K562 (cell line): ENCODE measurements at regions not wholly inside any gene's neighbourhood (a gene's known extent, or its start where the extent isn't known, plus 50 kb on each side); places are given as distances from the start of the nearest gene placed in this dataset.

ENCODE experiments used
- ATAC-seq: fragments of 200-7000 bp; cut with Tn5 transposase; 3 replicates; pipeline ENCODE4 v1.9.1; 2020; ENCODE audit warnings: moderate library complexity
- BruUV-seq: library from RNA; stranded (reverse); fragments of 400-500 nt; replicated peaks from 2 replicates; lab custom pipeline; 2021; lab: Mats Ljungman, UMichigan
- CTCF ChIA-PET: fragments of 300-600 bp; formaldehyde crosslinking; extraction: SDS; loops from one replicate; lab custom pipeline; 2021; ENCODE audit warnings: low intra/inter-chr PET ratio; lab: Yijun Ruan, JAX
- POLR2A ChIA-PET: fragments of 300-600, 350-650 bp; sonication (Branson Sonifier 250); formaldehyde crosslinking; extraction: SDS; loops from one replicate; lab custom pipeline; 2021; ENCODE audit warnings: antibody characterized with exemption, inconsistent platforms; lab: Yijun Ruan, JAX
- DNase-seq, 4 experiments: peaks; one replicate each; pipeline versions ENCODE4 v3.0.0 to v3.0.0-alpha.2; 2011 to 2018; ENCODE audit warnings: low spot score in 3 of 4, mixed read lengths in 3 of 4; ENCODE audit errors: extremely low read depth in 1 of 4
- FAIRE-seq: peaks from 2 replicates; lab custom pipeline; 2011; peaks lifted over from hg19 to GRCh38; lab: Jason Lieb, UNC
- H2AFZ ChIP-seq: 2 replicates; pipeline ENCODE4 v1.6.0; 2011; ENCODE audit warnings: low read depth, low read length, control low read depth, inconsistent platforms
- H3K27ac ChIP-seq: fragments of 200-600 bp; 3 replicates; pipeline ENCODE4 v1.8.0; 2011; ENCODE audit warnings: low read depth, mild to moderate bottlenecking, control low read depth, inconsistent platforms, low read length, moderate library complexity, mixed read lengths; ENCODE audit errors: extremely low read depth
- H3K27me3 ChIP-seq, 2 experiments: fragments of 300-600 bp in 1 of 2; 2 replicates in 1 of 2; 3 replicates in 1 of 2; pipeline versions ENCODE4 v1.6.0 to v1.8.0; 2011; ENCODE audit warnings: inconsistent platforms in 2 of 2, low read length in 2 of 2, mild to moderate bottlenecking in 1 of 2, mixed read lengths in 1 of 2, moderate library complexity in 1 of 2; ENCODE audit not compliant: control insufficient read depth in 2 of 2, insufficient read depth in 2 of 2
- H3K36me3 ChIP-seq: fragments of 300-600 bp; 3 replicates; pipeline ENCODE4 v1.8.0; 2011; ENCODE audit warnings: mild to moderate bottlenecking, low read length, inconsistent platforms; ENCODE audit not compliant: control insufficient read depth, insufficient read depth
- H3K4me1 ChIP-seq, 2 experiments: fragments of 200-600 bp in 1 of 2; replicated peaks in 1 of 2; 2 replicates in 1 of 2; 3 replicates in 1 of 2; pipeline versions ENCODE4 v1.5.1 to v1.8.0; 2011; ENCODE audit warnings: inconsistent platforms in 2 of 2, low read length in 2 of 2, mild to moderate bottlenecking in 1 of 2, mixed read lengths in 1 of 2, moderate library complexity in 1 of 2; ENCODE audit not compliant: control insufficient read depth in 2 of 2, insufficient read depth in 2 of 2
- H3K4me2 ChIP-seq: 2 replicates; pipeline ENCODE4 v1.6.1; 2011; ENCODE audit warnings: low read length, control low read depth, inconsistent platforms, mixed read lengths; ENCODE audit not compliant: insufficient read depth
- H3K4me3 ChIP-seq: fragments of 200-600 bp; sonication (generic), shearing (Covaris generic); 2 replicates; pipeline ENCODE4 v1.5.1; 2016; ENCODE audit warnings: control low read depth, inconsistent platforms
- H3K79me2 ChIP-seq: fragments of 200-600 bp; 3 replicates; pipeline ENCODE4 v1.8.0; 2011; ENCODE audit warnings: low read length, inconsistent platforms; ENCODE audit not compliant: control insufficient read depth, insufficient read depth
- H3K9ac ChIP-seq, 2 experiments: 2 replicates each; pipeline versions ENCODE4 v1.6.0 to v1.6.1; 2011; ENCODE audit warnings: low read depth in 2 of 2, low read length in 2 of 2, control low read depth in 1 of 2, inconsistent platforms in 1 of 2, mild to moderate bottlenecking in 1 of 2, mixed read lengths in 1 of 2; ENCODE audit not compliant: insufficient read depth in 1 of 2
- H3K9me1 ChIP-seq: one replicate; pipeline ENCODE4 v1.6.0; 2011; ENCODE audit warnings: inconsistent platforms, mild to moderate bottlenecking, low read length, moderate library complexity; ENCODE audit not compliant: control insufficient read depth, insufficient read depth
- H3K9me3 ChIP-seq: replicated peaks from 2 replicates; pipeline ENCODE4 v1.5.1; 2011; ENCODE audit warnings: low read depth, low read length, inconsistent platforms; ENCODE audit not compliant: control insufficient read depth, insufficient read depth
- H4K20me1 ChIP-seq: replicated peaks from 2 replicates; pipeline ENCODE4 v1.6.1; 2011; ENCODE audit warnings: low read length, inconsistent platforms, mixed read lengths; ENCODE audit not compliant: control insufficient read depth, insufficient read depth
- BHLHE40 ChIP-seq: IDR thresholded peaks from 2 replicates; pipeline ENCODE4 v1.6.1; 2011; ENCODE audit warnings: low read length, improper control_type of control experiment
- HNRNPL ChIP-seq: fragments of 200-400 bp; formaldehyde crosslinking; IDR thresholded peaks from 2 replicates; pipeline ENCODE4 v1.6.1; 2017; ENCODE audit warnings: low read depth, mild to moderate bottlenecking, low read length
- IFI16 ChIP-seq: fragments of 250-450 bp; sonication (Bioruptor Pico); IDR thresholded peaks from 2 replicates; pipeline ENCODE4 v2.1.2; 2022; ENCODE audit warnings: mild to moderate bottlenecking, inconsistent platforms
- MEF2D ChIP-seq: conservative IDR thresholded peaks from 2 replicates; pipeline ENCODE4 v1.6.1; 2016; ENCODE audit warnings: low read depth, missing genetic modification characterization, missing compliant biosample characterization
- NCOA2 ChIP-seq, 2 experiments: fragments of 450-650 bp; IDR thresholded peaks; 2 replicates each; pipeline ENCODE4 v1.6.1; 2018; ENCODE audit warnings: mild to moderate bottlenecking in 2 of 2, moderate library complexity in 1 of 2; ENCODE audit not compliant: partially characterized antibody in 2 of 2
- SMAD1 ChIP-seq: fragments of 150-350 bp; IDR thresholded peaks from 2 replicates; pipeline ENCODE4 v1.6.1; 2014; ENCODE audit warnings: low read length, low read depth; ENCODE audit not compliant: partially characterized antibody
- SMAD4 ChIP-seq: fragments of 250-450 bp; sonication (Bioruptor Pico); conservative IDR thresholded peaks from 2 replicates; pipeline ENCODE4 v1.8.0; 2021; ENCODE audit warnings: inconsistent platforms, mild to moderate bottlenecking, moderate library complexity
- TAL1 ChIP-seq: fragments of 450-650 bp; IDR thresholded peaks from 2 replicates; pipeline ENCODE4 v1.6.1; 2016; ENCODE audit warnings: mild to moderate bottlenecking
- ZNF184 ChIP-seq: sonication (generic); formaldehyde crosslinking; IDR thresholded peaks from 2 replicates; pipeline ENCODE4 v1.5.0; 2020; ENCODE audit warnings: missing genetic modification reagents
- ZNF197 ChIP-seq: fragments of 200-800 bp; sonication (Bioruptor generic); IDR thresholded peaks from 2 replicates; pipeline ENCODE4 v1.6.1; 2016; ENCODE audit warnings: low read depth, missing genetic modification characterization, missing compliant biosample characterization
- ZNF232 ChIP-seq: sonication (generic); formaldehyde crosslinking; IDR thresholded peaks from 2 replicates; pipeline ENCODE4 v1.8.0; 2022; ENCODE audit warnings: mild to moderate bottlenecking, missing genetic modification reagents
- ZNF696 ChIP-seq: fragments of 250-450 bp; sonication (Bioruptor Pico); conservative IDR thresholded peaks from 2 replicates; pipeline ENCODE4 v1.4.0; 2020; ENCODE audit warnings: mild to moderate bottlenecking, moderate library complexity
- WGBS: fragments of 100-300 bp; shearing (Covaris generic); methylation state at CpG from one replicate; pipeline ENCODE4 v1.1.6; 2016; ENCODE audit warnings: low coverage, mixed read lengths; ENCODE audit not compliant: insufficient coverage; ENCODE audit errors: missing lambda C conversion rate; 5-methylcytosine and 5-hydroxymethylcytosine counted together
- in situ Hi-C: fragments of 300-500 bp; cut with MboI; formaldehyde crosslinking; loops from 4 replicates; pipeline ENCODE4 v1.15.0; 2018; ENCODE audit warnings: inconsistent platforms, mixed read lengths
- intact Hi-C: fragments of 100-400 bp; cut with micrococcal nuclease; formaldehyde crosslinking; loops from 2 replicates; pipeline ENCODE4 v1.14.2; 2022

DNA sequence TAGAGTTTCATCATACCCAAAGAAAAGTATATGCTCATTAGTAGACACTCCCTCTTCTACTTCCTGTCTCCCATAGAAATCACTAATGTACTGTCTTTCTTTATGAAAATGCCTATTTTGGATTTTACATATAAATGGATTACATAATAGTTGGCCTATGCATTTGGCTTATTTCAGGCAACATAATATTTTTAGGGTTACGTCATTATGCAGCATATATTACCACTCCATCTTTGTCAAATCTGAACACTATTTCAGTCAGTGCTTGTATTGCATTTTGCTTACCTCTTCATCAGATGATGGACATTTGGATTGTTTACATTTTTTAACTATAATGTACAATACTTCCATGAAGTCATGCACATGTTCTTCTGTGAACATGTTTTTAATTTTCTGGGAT, 1406.1 kb downstream of the LRFN5 start:
- H3K4me3 ChIP-seq: no peak overlapping the region
- in situ Hi-C loops: no loop called here
- no peaks in the 10 kb centered on the region for H3K9me1 ChIP-seq
- H2AFZ ChIP-seq: no peak overlapping the region
- H3K27ac ChIP-seq: no peak overlapping the region
- ChIA-PET POLR2A (no interaction called here), CTCF (no interaction called here)
- intact Hi-C loops: no loop called here
- H3K36me3 ChIP-seq: no peaks in the 10 kb centered on the region
- H3K4me2 ChIP-seq: no peak overlapping the region
- TF ChIP-seq SMAD4 (CRISPR knock-in tag): no peak
- TF ChIP-seq MEF2D (tag): no peak
- H4K20me1 ChIP-seq: no peaks in the 10 kb centered on the region
- H3K4me1 ChIP-seq: no peaks in the 10 kb centered on the region
- FAIRE-seq: no peak
- no peaks in the 10 kb centered on the region; the same call in 1 of the 2 replicates for H3K9me3 ChIP-seq
- no peaks in the 10 kb centered on the region for H3K79me2 ChIP-seq
- 0% methylated on average over 1 of the region's 1 CpG for WGBS
- BruUV-seq: no TSS peak
- ATAC-seq: no peak
- DNase-seq: no peak
- H3K27me3 ChIP-seq: no peaks in the 10 kb centered on the region
- H3K9ac ChIP-seq: no peak overlapping the region

DNA sequence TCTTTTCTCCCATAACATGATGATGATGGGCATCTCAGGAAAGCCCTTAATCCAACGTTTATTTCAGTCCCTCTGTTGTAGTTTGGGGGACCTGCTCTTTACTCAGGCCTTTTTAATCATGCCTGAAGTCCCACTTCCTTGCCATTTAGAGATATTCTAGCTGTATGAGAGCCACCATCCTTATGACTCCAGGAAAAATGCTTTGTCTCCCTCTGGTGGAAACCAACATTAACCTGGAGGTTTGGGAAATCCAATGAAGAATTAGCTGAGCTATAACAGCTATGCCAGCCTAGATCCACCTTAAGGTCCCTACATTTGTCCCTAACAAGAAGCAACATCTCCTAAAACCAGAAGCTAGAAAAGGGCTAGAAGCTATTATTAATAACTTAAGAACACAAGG, 1399.1 kb downstream of the LRFN5 start:
- no peak for FAIRE-seq

More for the DNA sequence above, 1399.1 kb downstream of the LRFN5 start:
- Histone ChIP-seq H3K9me3 (no peaks in the 10 kb centered on the region), H3K4me3 (no peak overlapping the region), H3K4me1 (no peaks in the 10 kb centered on the region), H2AFZ (no peak overlapping the region), H3K36me3 (no peaks in the 10 kb centered on the region), H3K9ac (no peak overlapping the region), H3K4me2 (no peak overlapping the region), H3K27ac (no peak overlapping the region), H3K79me2 (no peaks in the 10 kb centered on the region), H3K27me3 (no peaks in the 10 kb centered on the region), H3K9me1 (no peaks in the 10 kb centered on the region), H4K20me1 (no peaks in the 10 kb centered on the region)
- ATAC-seq (no peak), DNase-seq (no peak)
- WGBS: no CpG with 5 or more reads among the region's 1 CpG
- no TSS peak for BruUV-seq
- intact Hi-C loops: no loop called here
- ChIA-PET POLR2A (no interaction called here), CTCF (no interaction called here)
- in situ Hi-C loops: no loop called here
- no peak for TF ChIP-seq BHLHE40
- TF ChIP-seq SMAD1: no peak
- no peak for TF ChIP-seq ZNF232 (CRISPR knock-in tag)
- TF ChIP-seq TAL1: no peak
- no peak for TF ChIP-seq ZNF184 (CRISPR knock-in tag)
- no peak for TF ChIP-seq ZNF696 (CRISPR knock-in tag)
- TF ChIP-seq IFI16: no peak
- no peak for TF ChIP-seq ZNF197 (CRISPR knock-in tag)
- no peak for TF ChIP-seq NCOA2 (IDR thresholded peaks at IDR 0.05; ENCODE audit: partially characterized antibody in 2 of 2)
- TF ChIP-seq HNRNPL: no peak
